ENCODE measurements at regions not wholly inside any gene's neighbourhood (a gene's known extent, or its start where the extent isn't known, plus 50 kb on each side); places are given as distances from the start of the nearest gene placed in this dataset.
A peak's percentile ranks its signal among the peaks of the same experiment; 100 is the strongest.

GRCh38 chr11:121748068-121748467 is 295.3 kb upstream of the SORL1-AS1 start:
- TF ChIP-seq POLR2AphosphoS5 (IDR thresholded peaks at IDR 0.05) (no peak), POLR2A (IDR thresholded peaks at IDR 0.05) (no peak), EP300 (IDR thresholded peaks at IDR 0.05) (no peak)
- TF ChIP-seq, protein P1, sequence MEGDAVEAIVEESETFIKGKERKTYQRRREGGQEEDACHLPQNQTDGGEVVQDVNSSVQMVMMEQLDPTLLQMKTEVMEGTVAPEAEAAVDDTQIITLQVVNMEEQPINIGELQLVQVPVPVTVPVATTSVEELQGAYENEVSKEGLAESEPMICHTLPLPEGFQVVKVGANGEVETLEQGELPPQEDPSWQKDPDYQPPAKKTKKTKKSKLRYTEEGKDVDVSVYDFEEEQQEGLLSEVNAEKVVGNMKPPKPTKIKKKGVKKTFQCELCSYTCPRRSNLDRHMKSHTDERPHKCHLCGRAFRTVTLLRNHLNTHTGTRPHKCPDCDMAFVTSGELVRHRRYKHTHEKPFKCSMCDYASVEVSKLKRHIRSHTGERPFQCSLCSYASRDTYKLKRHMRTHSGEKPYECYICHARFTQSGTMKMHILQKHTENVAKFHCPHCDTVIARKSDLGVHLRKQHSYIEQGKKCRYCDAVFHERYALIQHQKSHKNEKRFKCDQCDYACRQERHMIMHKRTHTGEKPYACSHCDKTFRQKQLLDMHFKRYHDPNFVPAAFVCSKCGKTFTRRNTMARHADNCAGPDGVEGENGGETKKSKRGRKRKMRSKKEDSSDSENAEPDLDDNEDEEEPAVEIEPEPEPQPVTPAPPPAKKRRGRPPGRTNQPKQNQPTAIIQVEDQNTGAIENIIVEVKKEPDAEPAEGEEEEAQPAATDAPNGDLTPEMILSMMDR (IDR thresholded peaks at IDR 0.05), result no peak
- Histone ChIP-seq H3K9me3 (peaks cover 0 to 13% (median 5%) of the 10 kb centered on the region in 4 donors), H3K27me3 (no peaks in the 10 kb centered on the region), H3K4me3 (no peak overlapping the region), H3K4me1 (no peaks in the 10 kb centered on the region), H3K27ac (no peak overlapping the region), H3K36me3 (no peaks in the 10 kb centered on the region)
- DNase-seq, result no peak
- intact Hi-C loops (cut with DNase I; ENCODE audit: low total_unique reads), result no loop called here
- 86 to 90% (median 88%) methylated on average over 1 of the region's 1 CpG for WGBS, 5 donors

GRCh38 chr11:121743285-121743684 is 290.5 kb upstream of the SORL1-AS1 start:
- no peaks in the 10 kb centered on the region for H3K36me3 ChIP-seq
- TF ChIP-seq POLR2A (IDR thresholded peaks at IDR 0.05) (no peak), POLR2AphosphoS5 (IDR thresholded peaks at IDR 0.05) (no peak), EP300 (IDR thresholded peaks at IDR 0.05) (no peak)
- TF ChIP-seq, protein P1 (IDR thresholded peaks at IDR 0.05), result no peak
- 92 to 100% (median 97%) methylated on average over 1 of the region's 1 CpG for WGBS, 5 donors
- peaks cover 0 to 15% (median 5%) of the 10 kb centered on the region in 4 donors for H3K4me1 ChIP-seq
- H3K27me3 ChIP-seq, result no peaks in the 10 kb centered on the region
- H3K27ac ChIP-seq, result peak overlapping the region in 1 of 5 donors; percentile 85
- DNase-seq, result no peak
- intact Hi-C loops (cut with DNase I; ENCODE audit: low total_unique reads), result no loop called here
- H3K9me3 ChIP-seq, result peaks cover 0 to 13% (median 6%) of the 10 kb centered on the region in 4 donors
- H3K4me3 ChIP-seq, result no peak overlapping the region

- H3K4me3 ChIP-seq, result no peak overlapping the region
- intact Hi-C loops (cut with DNase I; ENCODE audit: low total_unique reads), result no loop called here
Observed at GRCh38 chr11:121741761-121742361, 289.1 kb upstream of the SORL1-AS1 start.

GRCh38 chr11:121741351-121741760 is 288.6 kb upstream of the SORL1-AS1 start:
- H3K4me1 ChIP-seq, result peaks cover 0 to 15% (median 5%) of the 10 kb centered on the region in 4 donors
- intact Hi-C loops (cut with DNase I; ENCODE audit: low total_unique reads), result no loop called here
- peak overlapping the region in 4 of 5 donors; percentile 59 to 85 (median 67) for H3K27ac ChIP-seq
- H3K4me3 ChIP-seq, result no peak overlapping the region
- TF ChIP-seq, protein P1 (IDR thresholded peaks at IDR 0.05), result no peak
- TF ChIP-seq POLR2A (IDR thresholded peaks at IDR 0.05) (no peak), POLR2AphosphoS5 (IDR thresholded peaks at IDR 0.05) (peak in 2 of 3 donors; percentile 5 to 12)
- WGBS, 5 donors, result 54 to 75% (median 68%) methylated on average over 5 of the region's 5 CpGs
- no peaks in the 10 kb centered on the region for H3K27me3 ChIP-seq
- DNase-seq, result peak in 1 of 2 donors; percentile 84
- H3K36me3 ChIP-seq, result no peaks in the 10 kb centered on the region
- H3K9me3 ChIP-seq, result peaks cover 0 to 13% (median 6%) of the 10 kb centered on the region in 4 donors

More at GRCh38 chr11:121741761-121742361, 289.1 kb upstream of the SORL1-AS1 start:
- Histone ChIP-seq H3K4me1 (peaks cover 0 to 15% (median 5%) of the 10 kb centered on the region in 4 donors), H3K27ac (peak overlapping the region in 4 of 5 donors; percentile 59 to 85 (median 67)), H3K36me3 (no peaks in the 10 kb centered on the region), H3K27me3 (no peaks in the 10 kb centered on the region), H3K9me3 (peaks cover 0 to 13% (median 6%) of the 10 kb centered on the region in 4 donors)
- peak in 1 of 2 donors; percentile 91 for DNase-seq
- 32 to 48% (median 38%) methylated on average over 8 of the region's 8 CpGs for WGBS, 5 donors
- TF ChIP-seq POLR2A (IDR thresholded peaks at IDR 0.05), result no peak
- TF ChIP-seq, protein P1 (IDR thresholded peaks at IDR 0.05), result no peak
- peak; percentile 88 for TF ChIP-seq EP300 (IDR thresholded peaks at IDR 0.05)
- peak; percentile 27 to 67 (median 66) for TF ChIP-seq POLR2AphosphoS5 (IDR thresholded peaks at IDR 0.05)
